ENCODE measurements at regions not wholly inside any gene's neighbourhood (a gene's known extent, or its start where the extent isn't known, plus 50 kb on each side); places are given as distances from the start of the nearest gene placed in this dataset.

- dilution Hi-C loops (cut with MboI; ENCODE audit: extremely low pct_ligation_motif_present, low sequenced_read_pairs) = no loop called here
- Histone ChIP-seq H3K9me3 (replicated peaks; ENCODE audit: control insufficient read depth, insufficient read depth, low read length) (peaks cover 2% of the 10 kb centered on the region), H3K4me1 (ENCODE audit: control insufficient read depth, extremely low read depth, insufficient read depth, low read length) (no peaks in the 10 kb centered on the region), H3K27me3 (ENCODE audit: control insufficient read depth in 2 of 2, insufficient read depth in 2 of 2, low read length in 2 of 2) (no peaks in the 10 kb centered on the region), H2AFZ (ENCODE audit: low read depth, low read length) (no peak overlapping the region), H3K4me3 (replicated peaks in 1 of 3; ENCODE audit: insufficient read depth in 1 of 3, low read depth in 1 of 3, low read length in 3 of 3) (no peak overlapping the region), H3K4me2 (ENCODE audit: insufficient read depth, low read length) (no peak overlapping the region), H3K9me1 (replicated peaks; ENCODE audit: control insufficient read depth, extremely low read depth, insufficient read depth, low read length) (no peaks in the 10 kb centered on the region), H3K36me3 (ENCODE audit: control insufficient read depth in 2 of 2, extremely low read depth in 1 of 2, insufficient read depth in 2 of 2, low read length in 2 of 2) (no peaks in the 10 kb centered on the region), H3K9ac (replicated peaks; ENCODE audit: extremely low read depth, insufficient read depth, low read length) (no peak overlapping the region), H4K20me1 (replicated peaks; ENCODE audit: control insufficient read depth, extremely low read depth, insufficient read depth, low read length) (no peaks in the 10 kb centered on the region), H3K27ac (ENCODE audit: insufficient read depth, low read depth, low read length) (no peak overlapping the region), H3K79me2 (ENCODE audit: control insufficient read depth, insufficient read depth, low read length) (no peaks in the 10 kb centered on the region)
- no peak for TF ChIP-seq POLR2AphosphoS5 (IDR thresholded peaks at IDR 0.05; ENCODE audit: insufficient read depth, low read depth, low read length)
- TF ChIP-seq JUN (IDR thresholded peaks at IDR 0.05; ENCODE audit: borderline replicate concordance, insufficient read depth, insufficient read length, low read depth) = no peak
- TF ChIP-seq, protein P1, sequence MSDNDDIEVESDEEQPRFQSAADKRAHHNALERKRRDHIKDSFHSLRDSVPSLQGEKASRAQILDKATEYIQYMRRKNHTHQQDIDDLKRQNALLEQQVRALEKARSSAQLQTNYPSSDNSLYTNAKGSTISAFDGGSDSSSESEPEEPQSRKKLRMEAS (IDR thresholded peaks at IDR 0.05; ENCODE audit: insufficient read depth, insufficient read length) = no peak
- no peak for TF ChIP-seq FOS (IDR thresholded peaks at IDR 0.05; ENCODE audit: borderline replicate concordance, insufficient read depth, low read length)
- no peak for TF ChIP-seq MYC (IDR thresholded peaks at IDR 0.05; ENCODE audit: low read depth, low read length)
- no peak for TF ChIP-seq GATA2 (IDR thresholded peaks at IDR 0.05; ENCODE audit: insufficient read depth, insufficient read length, low read depth, low read length)
- TF ChIP-seq CTCF (IDR thresholded peaks at IDR 0.05; ENCODE audit: extremely low read depth in 1 of 2, insufficient read depth in 1 of 2, low read depth in 1 of 2, low read length in 2 of 2) = no peak
- no peak for TF ChIP-seq EZH2 (IDR thresholded peaks at IDR 0.05; ENCODE audit: borderline replicate concordance, low read depth, low read length, severe bottlenecking)
- TF ChIP-seq POLR2A (IDR thresholded peaks at IDR 0.05; ENCODE audit: low read depth, low read length) = no peak
- FAIRE-seq (no peak), DNase-seq (ENCODE audit: low read depth, low spot score) (no peak)
- POLR2A ChIA-PET = no interaction called here
- intact Hi-C loops (cut with micrococcal nuclease) = no loop called here
- CTCF ChIA-PET = no interaction called here
- BruUV-seq (replicated peaks) = no TSS peak
These were observed 717.8 kb downstream of the JRKL start for GRCh38 chr11:97107604-97108003.

All from endothelial cell of umbilical vein (primary cell).